ENCODE measurements at regions not wholly inside any gene's neighbourhood (a gene's known extent, or its start where the extent isn't known, plus 50 kb on each side); places are given as distances from the start of the nearest gene placed in this dataset.

- TF ChIP-seq, protein P1, sequence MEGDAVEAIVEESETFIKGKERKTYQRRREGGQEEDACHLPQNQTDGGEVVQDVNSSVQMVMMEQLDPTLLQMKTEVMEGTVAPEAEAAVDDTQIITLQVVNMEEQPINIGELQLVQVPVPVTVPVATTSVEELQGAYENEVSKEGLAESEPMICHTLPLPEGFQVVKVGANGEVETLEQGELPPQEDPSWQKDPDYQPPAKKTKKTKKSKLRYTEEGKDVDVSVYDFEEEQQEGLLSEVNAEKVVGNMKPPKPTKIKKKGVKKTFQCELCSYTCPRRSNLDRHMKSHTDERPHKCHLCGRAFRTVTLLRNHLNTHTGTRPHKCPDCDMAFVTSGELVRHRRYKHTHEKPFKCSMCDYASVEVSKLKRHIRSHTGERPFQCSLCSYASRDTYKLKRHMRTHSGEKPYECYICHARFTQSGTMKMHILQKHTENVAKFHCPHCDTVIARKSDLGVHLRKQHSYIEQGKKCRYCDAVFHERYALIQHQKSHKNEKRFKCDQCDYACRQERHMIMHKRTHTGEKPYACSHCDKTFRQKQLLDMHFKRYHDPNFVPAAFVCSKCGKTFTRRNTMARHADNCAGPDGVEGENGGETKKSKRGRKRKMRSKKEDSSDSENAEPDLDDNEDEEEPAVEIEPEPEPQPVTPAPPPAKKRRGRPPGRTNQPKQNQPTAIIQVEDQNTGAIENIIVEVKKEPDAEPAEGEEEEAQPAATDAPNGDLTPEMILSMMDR (optimal IDR thresholded peaks at IDR 0.05 in 1 of 3, IDR thresholded peaks at IDR 0.05 in 1 of 3, conservative IDR thresholded peaks at IDR 0.05 in 1 of 3; ENCODE audit: extremely low read depth in 1 of 3, insufficient read depth in 2 of 3, low read length in 3 of 3), result no peak
- no peak for TF ChIP-seq EZH2 (IDR thresholded peaks at IDR 0.05; ENCODE audit: low read length)
Measured at GRCh38 chrX:145654486-145654885, 163.1 kb upstream of the SLITRK2 start.

All from keratinocyte (primary cell).